HG03097 (cell line): ENCODE measurements at regions not wholly inside any gene's neighbourhood (a gene's known extent, or its start where the extent isn't known, plus 50 kb on each side); places are given as distances from the start of the nearest gene placed in this dataset.

Source experiments
- ATAC-seq: cut with Tn5 transposase; IDR thresholded peaks from one replicate; pipeline ENCODE4 v1.9.1; 2021; ENCODE audit not compliant: unreplicated experiment, low FRiP score

DNA sequence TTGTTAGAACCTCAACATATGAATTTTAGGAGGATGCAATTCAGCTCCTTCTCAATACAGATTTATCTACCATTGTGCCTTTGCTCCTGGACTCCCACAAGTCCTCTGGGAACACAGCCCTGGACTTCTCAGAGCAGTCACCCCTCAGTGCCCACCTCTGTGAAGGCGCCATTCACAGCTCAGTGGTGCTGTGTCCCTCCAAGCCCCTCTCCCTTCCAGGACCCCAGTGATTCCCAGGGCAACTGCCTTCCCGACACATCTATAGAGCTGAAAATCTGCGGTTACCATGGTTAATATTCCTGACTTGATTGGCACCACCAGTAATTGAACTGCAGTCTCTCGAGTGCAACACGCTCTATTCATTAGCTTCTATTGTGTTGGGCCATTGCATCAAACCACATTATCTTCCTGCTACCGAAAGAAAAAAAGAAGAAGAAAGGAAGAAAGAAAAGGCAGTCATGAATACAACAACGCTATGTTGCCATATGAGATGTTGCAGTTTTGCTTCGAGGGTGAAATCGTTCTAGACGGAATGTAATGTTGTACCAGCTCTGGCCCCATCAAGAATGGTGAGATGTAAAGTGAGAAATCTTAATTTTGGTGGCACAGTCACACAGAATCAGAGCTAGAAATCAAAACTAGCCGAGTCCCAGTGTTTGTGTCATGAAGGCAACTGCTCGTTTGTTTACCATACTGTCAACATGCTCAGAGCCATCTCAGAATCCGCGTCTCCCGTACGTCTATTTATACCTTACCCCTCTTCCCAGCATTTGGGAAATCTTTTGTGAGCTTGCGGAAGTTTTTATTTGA lies 524.0 kb upstream of the ID2 start:
- no peak for ATAC-seq

DNA sequence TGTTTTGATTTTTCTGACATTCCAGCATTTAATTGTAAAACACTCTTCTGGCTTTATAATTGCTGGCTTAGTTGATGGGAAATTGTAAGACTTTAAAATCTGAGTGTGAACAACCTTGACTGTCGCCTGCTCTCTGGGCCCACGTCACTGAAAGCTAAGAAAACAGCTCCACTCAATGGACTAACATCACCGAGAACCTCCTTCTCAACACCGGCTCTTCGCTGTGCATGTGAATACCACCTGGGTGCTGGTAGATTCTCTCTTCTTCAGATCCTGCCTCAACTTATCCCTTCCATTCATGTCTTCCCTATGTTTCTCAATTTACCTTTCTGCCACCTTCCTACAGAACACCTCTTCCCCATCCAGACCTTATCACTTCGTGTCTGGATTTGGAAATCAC lies 523.1 kb upstream of the ID2 start:
- ATAC-seq = no peak

DNA sequence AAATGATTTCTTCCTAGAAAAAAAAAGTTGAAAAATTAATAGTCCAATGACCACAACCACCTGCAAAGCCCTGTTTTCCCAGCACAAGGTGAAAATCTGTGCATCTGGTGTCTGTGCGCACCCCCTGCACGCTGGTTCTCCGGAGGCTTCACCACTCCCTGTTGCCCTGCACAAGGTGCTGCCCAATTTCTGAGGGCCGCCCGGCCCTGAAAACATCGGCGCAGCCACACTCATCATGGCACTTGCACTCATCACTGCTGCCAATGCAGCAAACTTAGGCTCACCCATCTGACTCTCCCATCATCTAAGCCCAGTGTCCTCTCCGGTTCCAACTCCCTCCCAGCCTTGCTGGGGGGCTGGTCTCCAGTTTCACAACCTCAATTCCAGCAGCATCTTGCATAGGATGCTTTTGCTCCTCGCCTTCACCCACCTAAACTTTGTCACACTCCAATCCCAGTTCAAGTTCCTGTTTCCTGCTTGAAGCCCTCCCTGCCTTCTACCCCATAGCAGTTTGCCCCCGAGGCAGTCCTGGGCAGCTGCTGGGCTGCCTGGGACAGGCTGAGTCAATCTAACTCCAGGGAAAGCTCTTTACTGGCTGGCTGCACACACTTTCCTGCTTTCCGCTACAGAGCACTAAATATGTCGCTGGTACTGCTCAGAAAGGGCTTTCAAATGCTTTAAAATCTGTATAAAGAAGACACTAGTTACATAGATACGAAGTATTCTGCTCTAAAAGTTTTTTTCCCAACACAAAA lies 522.5 kb upstream of the ID2 start:
- ATAC-seq = no peak

DNA sequence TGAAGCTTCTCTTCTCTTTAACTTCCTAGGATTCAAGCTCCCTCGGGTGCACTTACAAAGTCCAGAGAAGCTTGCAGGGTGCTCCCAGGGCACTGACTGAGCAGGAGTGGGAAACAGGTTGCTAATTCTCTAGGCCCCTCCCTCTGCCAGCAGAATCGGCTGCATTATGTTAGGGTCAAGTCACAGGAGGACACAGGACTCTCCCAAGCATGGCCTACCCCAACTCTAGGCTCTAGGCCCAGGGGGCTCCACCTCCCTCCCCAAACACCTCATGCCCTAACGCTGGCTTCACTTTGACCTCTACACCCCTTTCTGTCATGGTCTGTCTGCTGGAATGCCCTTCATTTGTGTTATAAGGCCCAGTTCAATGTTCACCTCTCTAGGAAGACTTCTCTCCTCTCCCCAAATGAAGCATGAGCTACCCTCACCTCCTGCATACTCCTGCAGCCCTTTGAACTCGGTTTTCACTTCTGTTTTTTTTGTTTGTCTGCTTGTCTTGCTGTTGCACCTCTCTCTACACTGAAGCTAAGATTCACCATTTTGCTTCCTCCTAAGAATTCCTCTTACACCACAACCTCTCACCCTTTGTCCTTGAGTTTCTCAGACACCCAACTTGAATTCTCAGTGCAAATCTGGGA lies 521.8 kb upstream of the ID2 start:
- ATAC-seq = no peak

DNA sequence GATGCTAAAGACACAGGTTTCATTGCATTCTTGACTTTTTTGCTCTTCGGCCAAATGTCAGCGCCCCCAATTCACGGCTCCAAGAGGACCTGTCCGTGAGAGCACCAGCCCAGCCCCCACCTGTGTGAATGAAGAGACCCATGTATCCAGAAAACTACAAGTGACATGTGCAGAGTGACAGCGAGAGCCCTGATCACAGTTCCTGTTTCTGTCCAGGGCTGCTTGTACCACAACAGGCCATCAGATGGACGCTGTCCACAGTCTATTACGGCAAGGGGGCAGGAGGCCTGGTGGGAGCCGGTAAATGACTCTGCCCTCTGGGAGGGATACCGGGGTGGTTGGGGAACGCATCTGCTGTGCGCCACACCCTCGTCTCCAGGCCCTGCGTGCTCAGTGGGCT lies 520.9 kb upstream of the ID2 start:
- no peak for ATAC-seq

DNA sequence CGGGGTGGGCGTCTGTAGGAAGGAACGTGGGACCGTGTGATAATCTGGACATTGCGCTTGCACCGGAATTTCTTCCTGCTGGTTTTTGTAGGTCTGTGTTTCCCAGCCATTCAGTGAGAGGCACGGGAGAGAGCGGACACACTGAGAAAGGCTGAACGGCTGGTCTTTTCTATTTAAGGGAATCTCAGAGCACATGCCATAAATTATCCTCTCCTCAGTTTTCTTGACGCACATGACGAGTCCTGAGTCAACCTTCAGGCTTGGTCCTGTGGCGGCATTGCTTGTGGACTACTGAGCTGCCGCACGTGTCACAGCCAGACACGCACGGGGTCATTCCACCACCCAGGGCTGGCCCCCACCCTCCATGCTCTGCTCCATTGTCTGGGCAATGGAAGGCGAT lies 519.3 kb upstream of the ID2 start:
- ATAC-seq = no peak

DNA sequence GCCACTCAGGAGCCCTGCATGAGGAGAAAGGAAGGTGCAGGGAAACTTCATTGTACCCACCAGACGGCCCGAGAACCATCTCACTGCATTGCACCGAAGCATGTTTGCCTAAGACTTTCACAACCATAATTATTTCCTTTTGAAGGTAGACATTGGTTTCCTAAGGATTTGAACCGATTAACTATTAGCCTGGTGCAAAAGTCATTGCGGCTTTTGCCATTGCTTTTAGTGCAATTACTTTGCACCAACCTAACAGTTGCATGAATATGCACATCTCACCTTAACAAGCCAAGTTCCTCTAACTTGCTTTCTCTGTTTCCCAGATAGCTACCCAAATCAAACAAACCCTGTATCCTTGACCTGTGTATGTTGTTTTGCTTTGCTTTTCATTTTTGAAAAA lies 516.3 kb upstream of the ID2 start:
- no peak for ATAC-seq

DNA sequence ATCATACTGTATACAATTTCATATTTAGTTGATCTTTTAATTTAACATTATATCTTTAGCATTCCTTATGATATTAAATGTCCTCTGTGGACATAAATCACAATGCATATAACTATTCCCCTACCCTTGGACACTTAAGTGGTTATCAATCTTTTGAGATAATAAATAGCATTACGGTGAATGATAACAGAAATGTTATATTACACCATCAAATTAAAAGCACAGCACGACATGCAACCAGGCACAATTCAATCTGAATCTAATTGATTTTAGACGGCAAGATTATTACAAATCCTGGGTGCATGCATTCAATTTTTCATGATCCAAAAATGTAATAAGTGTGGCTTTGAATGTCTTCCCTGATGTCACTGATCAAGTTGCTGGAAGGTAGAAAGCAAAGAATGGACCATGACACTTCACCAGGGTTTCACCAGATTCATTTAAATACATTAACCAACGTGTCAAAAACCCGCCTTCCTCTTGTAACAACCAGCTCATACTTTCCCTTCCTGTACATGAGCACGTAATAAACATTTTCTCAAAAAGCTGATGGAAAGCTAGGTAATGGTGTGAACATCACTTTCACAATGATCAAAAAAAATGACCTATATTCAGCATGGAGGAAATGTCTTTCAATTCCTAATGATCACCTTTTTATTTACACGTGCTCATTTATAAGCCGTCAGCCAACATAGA lies 513.7 kb upstream of the ID2 start:
- no peak for ATAC-seq

DNA sequence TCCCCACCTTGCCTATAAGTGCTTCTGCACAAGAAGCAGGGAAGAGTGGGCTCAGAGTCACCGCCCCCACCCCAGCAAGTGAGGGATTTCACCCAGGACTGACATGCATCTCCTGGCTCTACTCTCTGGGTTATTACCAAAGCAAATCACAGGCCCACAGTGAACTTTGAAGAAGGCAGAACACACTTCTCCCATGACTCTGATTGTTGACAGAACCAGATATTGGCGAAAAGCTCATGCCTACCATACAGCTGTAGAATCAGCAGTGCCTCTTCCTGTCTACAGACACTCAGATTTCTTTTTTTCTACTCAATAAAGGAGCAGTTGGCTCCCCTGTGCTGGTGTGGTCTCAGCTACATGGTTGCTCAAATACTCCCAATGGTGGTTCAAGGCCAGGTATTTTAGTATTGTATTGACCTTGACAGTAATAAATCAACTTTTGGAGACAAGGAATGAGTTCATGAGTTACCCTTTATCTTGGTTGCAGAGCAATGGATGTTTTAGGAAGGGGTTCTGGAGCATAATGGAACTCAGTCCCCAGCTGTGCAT lies 512.9 kb upstream of the ID2 start:
- ATAC-seq = no peak

DNA sequence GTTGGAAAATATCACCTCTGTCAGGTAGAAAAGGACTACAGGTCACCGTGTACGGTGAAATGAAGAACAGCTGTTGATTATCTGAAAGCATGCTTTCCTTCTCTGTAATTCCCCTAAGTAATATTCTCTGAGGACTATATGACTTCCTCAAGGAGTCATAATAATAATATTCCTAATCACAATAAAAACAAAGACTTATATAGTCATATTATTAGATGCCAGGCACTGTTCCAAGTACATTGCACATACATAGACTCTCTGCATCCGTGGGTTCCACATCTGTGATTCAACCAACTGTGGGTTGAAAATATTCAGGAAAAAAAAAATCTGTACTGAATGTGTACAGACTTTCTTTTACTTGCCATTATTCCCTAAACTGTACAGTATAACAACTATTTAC lies 512.4 kb upstream of the ID2 start:
- ATAC-seq = no peak

DNA sequence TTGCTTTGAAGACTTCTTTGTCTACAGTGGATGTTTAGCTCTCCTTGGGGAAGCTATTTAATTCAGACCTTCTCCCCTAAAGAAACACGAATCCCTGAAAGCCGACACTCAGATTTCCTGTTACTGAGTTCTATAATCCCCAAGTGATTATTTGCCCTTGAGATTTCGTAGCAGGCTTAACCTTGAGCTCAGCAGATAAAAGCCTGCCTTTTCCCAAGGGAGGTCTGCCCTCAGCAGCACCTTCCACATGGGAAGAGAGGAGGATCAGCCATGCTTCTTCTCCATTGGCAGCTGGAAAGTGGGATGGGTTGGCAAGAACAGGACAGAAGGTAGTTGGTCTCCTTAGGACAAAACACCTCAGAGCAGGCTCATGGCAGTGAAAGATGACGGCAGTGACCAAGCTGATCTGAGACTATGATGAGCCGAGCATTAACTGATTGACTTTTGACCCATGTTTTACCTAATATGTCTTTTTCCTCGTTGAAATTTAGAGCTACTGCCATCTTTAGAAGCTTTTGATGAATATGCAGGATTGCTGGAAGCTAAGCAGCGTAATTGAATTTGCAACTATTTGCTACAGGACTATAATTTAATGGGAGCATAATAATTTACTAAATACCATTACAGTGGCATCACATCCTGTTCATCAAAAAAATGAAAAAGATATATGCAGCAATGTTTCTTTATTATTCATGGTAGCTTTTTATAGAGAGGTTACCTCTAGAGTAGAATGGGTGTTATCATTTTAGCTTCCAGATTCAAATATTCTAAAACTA lies 511.1 kb upstream of the ID2 start:
- ATAC-seq = no peak

DNA sequence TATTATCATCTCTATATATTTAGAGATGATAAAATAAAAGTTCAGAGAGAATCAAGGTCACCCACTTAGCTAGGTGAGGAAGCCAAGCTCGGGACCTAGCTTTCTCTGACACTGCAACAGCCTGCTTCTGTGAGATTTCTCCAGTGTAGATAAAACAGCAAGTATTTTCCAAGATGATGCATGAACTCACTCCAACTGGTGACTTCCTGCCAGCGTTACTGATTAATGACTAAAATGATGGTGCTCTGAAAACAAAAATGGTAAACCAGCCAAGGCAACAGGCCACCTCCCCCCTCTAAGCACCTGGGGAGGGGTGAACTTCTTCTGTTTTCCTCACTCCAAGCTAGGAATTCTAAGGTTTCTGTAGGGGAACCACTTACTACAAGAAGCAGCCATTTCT lies 510.2 kb upstream of the ID2 start:
- ATAC-seq = no peak

DNA sequence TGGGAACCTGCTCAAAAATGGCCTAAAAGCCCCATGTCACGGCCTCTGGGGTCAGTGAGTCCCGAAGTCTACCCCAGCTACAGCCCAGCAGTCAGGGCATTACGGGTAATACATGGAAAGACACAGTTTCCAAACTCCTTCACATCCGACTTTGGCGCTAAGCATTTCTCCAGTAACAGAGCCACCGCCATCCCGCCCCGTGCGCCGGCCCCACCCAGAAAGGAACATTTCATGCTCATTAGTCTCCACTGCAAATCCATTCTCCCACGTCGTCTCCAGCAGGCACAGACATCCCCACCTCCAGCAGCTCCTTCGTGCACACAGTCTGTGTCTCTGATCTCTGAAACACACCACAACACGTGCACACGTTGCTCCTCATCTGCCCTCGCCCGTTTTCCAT lies 509.2 kb upstream of the ID2 start:
- no peak for ATAC-seq

DNA sequence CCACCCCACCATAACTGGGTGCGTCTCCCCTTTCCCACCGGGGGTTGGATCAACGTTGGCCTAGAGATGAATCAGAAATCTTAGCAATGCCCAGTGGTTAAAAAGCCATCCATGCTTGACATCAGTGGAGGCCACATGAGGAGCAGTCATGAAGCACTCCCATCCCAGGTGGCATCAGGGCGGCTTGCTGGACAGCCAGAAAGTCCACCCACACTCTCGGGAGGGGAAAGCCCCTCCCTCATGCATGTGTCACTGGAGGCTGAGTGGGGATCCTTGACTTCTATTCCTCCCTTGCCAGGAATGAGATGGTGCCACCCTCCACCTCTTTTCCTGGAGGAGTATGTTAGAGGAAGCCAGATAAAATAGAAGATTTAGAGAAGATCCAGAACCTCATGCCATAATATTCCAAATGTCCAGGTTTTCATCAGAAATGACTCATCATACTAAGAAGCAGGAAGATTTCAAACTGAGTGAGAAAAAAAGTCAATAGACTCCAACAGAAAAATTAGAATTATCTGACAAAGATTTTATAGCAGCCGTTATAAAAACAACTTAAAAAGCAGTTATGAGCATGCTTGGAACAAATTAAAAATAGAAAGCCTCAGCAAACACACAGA lies 507.1 kb upstream of the ID2 start:
- no peak for ATAC-seq

DNA sequence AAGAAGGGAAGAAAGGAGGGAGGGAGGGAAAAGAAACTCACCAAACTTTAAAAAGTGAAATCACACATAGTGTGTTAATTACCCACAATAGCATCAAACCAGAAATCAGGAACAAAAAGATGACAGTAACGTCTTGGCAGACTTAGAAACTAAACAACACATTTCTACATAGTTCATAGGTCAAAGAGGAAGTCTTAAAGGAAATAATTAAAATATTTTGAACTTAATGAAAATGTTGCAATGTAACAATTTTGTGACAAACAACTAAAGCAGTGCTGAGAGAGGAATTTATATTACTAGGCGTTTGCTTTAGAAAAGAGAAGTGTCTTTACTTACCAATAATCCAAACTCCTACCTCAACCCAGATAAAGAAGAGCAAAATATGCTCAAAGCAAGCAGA lies 505.0 kb upstream of the ID2 start:
- ATAC-seq = no peak

DNA sequence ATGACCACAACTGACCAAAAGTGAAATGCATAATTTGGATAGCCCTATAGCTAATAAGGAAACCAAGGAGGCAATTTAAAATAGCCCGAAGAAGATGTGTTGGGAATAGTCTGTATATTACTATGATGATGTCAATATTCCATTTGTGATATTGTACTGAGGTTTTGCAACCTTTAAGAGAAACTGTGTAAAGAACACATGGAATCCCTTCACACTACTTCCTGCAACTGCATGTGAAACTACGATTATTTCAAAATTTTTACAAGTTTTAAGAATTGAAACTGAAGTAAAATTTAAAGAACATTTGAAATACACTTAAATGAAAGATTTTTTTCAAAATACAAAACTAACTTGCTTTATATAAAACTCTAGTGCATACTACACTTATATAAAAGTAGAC lies 504.3 kb upstream of the ID2 start:
- ATAC-seq = no peak

DNA sequence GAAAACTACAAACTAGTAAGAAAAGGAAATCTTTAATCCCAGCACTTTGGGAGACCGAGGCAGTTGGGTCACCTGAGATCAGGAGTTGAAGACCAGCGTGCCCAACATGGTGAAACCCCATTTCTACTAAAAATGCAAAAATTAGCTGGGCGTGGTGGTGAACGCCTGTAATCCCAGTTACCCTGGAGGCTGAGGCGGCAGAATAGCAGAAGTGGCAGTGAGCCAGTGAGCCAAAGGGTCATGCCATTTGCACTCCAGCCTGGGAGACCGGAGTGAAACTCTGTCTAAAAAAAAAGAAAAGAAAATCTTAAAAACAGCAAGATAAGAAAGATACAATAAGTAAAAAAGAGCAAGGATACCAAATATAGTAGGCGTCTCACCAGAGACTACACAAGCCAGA lies 502.9 kb upstream of the ID2 start:
- ATAC-seq = no peak

DNA sequence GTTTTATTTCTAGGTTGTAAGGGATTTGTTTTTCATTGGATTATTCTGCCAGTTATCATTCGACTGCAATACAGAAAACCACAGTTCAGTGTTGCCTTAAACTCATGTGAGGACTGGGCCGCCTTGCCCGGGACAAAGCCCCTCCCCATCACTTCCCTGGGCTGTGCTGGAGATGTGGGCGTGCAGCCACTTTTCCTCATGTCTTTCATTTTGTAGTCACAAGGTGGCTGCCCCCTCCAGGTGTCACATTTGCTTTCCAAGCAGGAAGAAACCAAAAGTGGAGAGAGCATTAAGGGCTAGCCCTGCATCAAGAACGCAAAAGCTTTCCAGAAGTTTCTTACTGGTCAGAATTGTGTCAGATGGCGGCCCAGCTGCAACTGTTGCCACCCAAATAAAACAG lies 492.5 kb upstream of the ID2 start:
- no peak for ATAC-seq

DNA sequence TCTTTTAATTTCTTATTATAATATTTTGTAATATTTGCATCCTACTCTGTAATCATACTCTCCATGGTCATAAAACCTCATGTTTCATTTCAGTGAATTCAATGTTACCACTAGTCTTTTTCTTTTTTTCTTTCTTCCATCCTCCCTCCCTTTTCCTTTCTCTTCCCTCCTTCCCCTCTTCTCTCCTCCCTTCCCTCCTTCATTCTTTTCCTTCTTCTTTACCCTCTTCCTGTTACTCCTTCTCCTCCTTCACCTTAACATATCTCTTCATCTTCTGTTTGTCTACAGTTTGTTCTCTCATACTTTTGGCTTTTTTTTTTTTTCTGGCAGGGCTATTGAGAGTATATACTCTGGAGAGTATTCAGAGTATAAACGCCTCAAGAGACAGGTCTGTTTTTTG lies 491.6 kb upstream of the ID2 start:
- no peak for ATAC-seq

DNA sequence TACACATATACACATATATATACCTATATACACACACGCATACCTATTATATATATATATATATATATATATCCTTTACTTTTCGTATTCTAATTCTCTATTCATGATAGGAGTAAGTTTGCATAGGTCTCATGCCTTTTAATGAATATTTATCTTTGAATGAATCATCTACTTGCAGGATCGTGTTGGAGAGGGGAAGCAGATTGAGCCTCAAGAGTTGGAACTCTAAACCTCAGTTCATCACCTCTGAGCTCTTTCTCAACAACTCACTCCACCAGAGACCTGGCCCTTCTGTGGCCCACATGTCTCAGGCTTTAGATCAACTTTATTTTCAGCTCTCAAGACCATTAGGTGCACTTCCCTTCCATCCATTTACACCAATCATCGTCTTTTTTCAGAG lies 490.4 kb upstream of the ID2 start:
- ATAC-seq = no peak
